ENCODE measurements at regions not wholly inside any gene's neighbourhood (a gene's known extent, or its start where the extent isn't known, plus 50 kb on each side); places are given as distances from the start of the nearest gene placed in this dataset.

DNA sequence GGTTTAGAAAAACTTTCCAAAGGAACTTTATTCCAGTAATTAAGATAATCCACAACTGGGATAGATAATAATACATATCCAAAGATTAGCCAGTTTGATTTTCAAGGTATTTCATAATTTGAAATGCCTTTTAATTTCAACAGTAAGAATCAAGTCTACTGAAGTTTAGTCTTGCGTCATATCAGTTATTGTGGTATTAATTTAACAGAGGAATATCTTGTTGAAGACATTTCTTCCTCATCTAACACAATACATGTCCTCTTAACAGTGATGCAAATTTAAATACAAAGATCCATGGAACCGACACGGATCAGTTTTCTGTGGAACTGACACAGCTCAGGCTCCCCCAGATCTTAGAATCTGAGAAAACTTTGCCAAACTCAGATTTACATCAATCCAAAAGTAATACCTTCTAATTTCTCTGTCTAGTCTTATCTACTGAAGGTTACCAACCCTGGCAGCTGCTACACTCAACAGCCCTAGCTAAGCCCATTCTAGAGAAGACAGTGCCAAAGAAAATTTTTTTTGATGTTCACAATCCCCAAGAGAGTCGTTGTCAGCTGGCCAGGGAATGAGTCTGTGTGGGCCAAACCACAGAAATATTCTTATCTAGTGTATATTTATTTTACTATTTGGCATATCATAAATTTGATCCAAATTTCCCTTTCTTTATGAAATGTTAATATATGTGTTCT lies 365.2 kb upstream of the MEOX2 start:
- no peak for DNase-seq (ENCODE audit: unreplicated experiment)
- POLR2A ChIA-PET: no interaction called here
- H3K9me3 Mint-ChIP-seq (ENCODE audit: unreplicated experiment): no peaks in the 10 kb centered on the region
- TF ChIP-seq, protein P1, sequence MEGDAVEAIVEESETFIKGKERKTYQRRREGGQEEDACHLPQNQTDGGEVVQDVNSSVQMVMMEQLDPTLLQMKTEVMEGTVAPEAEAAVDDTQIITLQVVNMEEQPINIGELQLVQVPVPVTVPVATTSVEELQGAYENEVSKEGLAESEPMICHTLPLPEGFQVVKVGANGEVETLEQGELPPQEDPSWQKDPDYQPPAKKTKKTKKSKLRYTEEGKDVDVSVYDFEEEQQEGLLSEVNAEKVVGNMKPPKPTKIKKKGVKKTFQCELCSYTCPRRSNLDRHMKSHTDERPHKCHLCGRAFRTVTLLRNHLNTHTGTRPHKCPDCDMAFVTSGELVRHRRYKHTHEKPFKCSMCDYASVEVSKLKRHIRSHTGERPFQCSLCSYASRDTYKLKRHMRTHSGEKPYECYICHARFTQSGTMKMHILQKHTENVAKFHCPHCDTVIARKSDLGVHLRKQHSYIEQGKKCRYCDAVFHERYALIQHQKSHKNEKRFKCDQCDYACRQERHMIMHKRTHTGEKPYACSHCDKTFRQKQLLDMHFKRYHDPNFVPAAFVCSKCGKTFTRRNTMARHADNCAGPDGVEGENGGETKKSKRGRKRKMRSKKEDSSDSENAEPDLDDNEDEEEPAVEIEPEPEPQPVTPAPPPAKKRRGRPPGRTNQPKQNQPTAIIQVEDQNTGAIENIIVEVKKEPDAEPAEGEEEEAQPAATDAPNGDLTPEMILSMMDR (IDR thresholded peaks at IDR 0.05; ENCODE audit: unreplicated experiment): no peak
- intact Hi-C loops (cut with micrococcal nuclease): no loop called here
- CTCF ChIA-PET: interaction anchor here (1.0 kb wide), 1 partner anchor 15 kb away, joined by 3 read pairs; no protein-coding TSS in a partner anchor
- H3K27me3 Mint-ChIP-seq (ENCODE audit: insufficient read depth, unreplicated experiment): peaks cover 83% of the 10 kb centered on the region
- no peaks in the 10 kb centered on the region for H3K36me3 Mint-ChIP-seq (ENCODE audit: insufficient read depth, unreplicated experiment)
- no TSS peak for BruUV-seq (replicated peaks)
- H3K4me3 Mint-ChIP-seq (ENCODE audit: unreplicated experiment): no peak overlapping the region
- H3K4me1 Mint-ChIP-seq (ENCODE audit: insufficient read depth, unreplicated experiment): no peaks in the 10 kb centered on the region
- H3K27ac Mint-ChIP-seq (ENCODE audit: low read depth, unreplicated experiment): no peak overlapping the region

DNA sequence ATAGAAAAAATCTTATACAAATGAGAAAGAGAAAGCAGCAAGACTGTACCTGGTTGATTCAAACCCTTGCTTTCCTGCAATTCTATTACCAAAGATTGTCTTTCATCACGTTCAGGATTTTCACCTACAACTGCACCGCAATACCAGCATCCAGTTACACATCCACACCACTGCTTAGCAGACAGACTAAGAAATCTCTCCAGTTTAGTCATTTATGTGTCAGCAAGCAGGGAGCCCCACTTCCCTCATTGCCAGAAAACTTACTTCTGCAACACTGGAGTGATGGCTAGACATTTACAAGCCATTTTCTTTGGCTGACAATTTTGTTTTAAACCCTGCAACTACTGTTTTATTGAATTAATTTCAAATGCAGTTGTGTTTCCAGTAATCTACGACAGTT lies 359.6 kb upstream of the MEOX2 start:
- Mint-ChIP-seq H3K27me3 (ENCODE audit: insufficient read depth, unreplicated experiment) (peaks cover 63% of the 10 kb centered on the region), H3K4me1 (ENCODE audit: insufficient read depth, unreplicated experiment) (no peaks in the 10 kb centered on the region), H3K27ac (ENCODE audit: low read depth, unreplicated experiment) (no peak overlapping the region), H3K9me3 (ENCODE audit: unreplicated experiment) (no peaks in the 10 kb centered on the region), H3K4me3 (ENCODE audit: unreplicated experiment) (no peak overlapping the region), H3K36me3 (ENCODE audit: insufficient read depth, unreplicated experiment) (no peaks in the 10 kb centered on the region)
- TF ChIP-seq, protein P1 (IDR thresholded peaks at IDR 0.05; ENCODE audit: unreplicated experiment): no peak
- BruUV-seq (replicated peaks): no TSS peak
- no peak for DNase-seq (ENCODE audit: unreplicated experiment)
- ChIA-PET POLR2A (no interaction called here), CTCF (interaction anchor here (0.7 kb wide), 1 partner anchor 477 kb away, joined by 4 read pairs; no protein-coding TSS in a partner anchor)
- intact Hi-C loops (cut with micrococcal nuclease): no loop called here

DNA sequence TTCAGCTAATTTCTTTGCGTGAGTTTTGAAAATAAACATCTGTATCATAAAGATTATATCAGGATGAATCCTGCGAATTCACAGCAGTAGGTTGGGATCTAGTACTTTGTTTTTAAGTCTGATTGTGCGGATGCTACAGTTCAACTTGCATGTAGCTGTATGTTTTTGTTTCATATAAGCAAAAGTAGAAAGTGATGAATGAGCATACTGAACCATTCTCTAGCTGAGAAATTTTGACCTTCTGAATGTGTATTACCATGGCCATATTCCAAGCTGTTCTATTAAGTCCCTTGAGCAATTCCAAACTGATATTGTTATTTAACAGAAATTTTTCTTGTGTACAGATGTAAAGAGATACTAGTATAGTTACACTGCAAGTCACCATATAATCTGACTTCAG lies 358.8 kb upstream of the MEOX2 start:
- Mint-ChIP-seq H3K4me3 (ENCODE audit: unreplicated experiment) (no peak overlapping the region), H3K9me3 (ENCODE audit: unreplicated experiment) (no peaks in the 10 kb centered on the region), H3K4me1 (ENCODE audit: insufficient read depth, unreplicated experiment) (no peaks in the 10 kb centered on the region), H3K36me3 (ENCODE audit: insufficient read depth, unreplicated experiment) (no peaks in the 10 kb centered on the region), H3K27ac (ENCODE audit: low read depth, unreplicated experiment) (no peak overlapping the region), H3K27me3 (ENCODE audit: insufficient read depth, unreplicated experiment) (peaks cover 64% of the 10 kb centered on the region)
- TF ChIP-seq, protein P1 (IDR thresholded peaks at IDR 0.05; ENCODE audit: unreplicated experiment): no peak
- intact Hi-C loops (cut with micrococcal nuclease): no loop called here
- ChIA-PET CTCF (no interaction called here), POLR2A (no interaction called here)
- no peak for DNase-seq (ENCODE audit: unreplicated experiment)
- no TSS peak for BruUV-seq (replicated peaks)

DNA sequence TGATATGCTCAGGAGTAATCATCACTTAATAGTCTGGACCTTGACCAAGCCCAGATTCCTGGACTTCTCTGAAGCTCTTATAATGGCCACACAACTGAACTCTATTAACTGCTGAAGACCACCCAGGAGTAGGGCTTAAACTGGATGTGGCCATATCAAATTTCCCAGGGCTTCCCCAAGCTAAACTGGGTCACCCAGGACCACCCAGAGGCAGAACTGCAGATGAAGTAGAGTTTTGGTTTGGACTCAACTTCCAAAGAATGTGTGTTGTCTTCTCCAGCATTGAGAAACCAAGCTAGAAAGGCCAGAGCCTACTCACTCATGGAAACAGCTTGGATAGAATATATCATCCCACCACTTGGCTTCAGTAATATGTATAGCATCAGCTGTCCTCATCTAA lies 358.2 kb upstream of the MEOX2 start:
- Mint-ChIP-seq H3K36me3 (ENCODE audit: insufficient read depth, unreplicated experiment) (no peaks in the 10 kb centered on the region), H3K4me3 (ENCODE audit: unreplicated experiment) (no peak overlapping the region), H3K9me3 (ENCODE audit: unreplicated experiment) (no peaks in the 10 kb centered on the region), H3K27ac (ENCODE audit: low read depth, unreplicated experiment) (no peak overlapping the region), H3K4me1 (ENCODE audit: insufficient read depth, unreplicated experiment) (no peaks in the 10 kb centered on the region), H3K27me3 (ENCODE audit: insufficient read depth, unreplicated experiment) (peaks cover 64% of the 10 kb centered on the region)
- BruUV-seq (replicated peaks): no TSS peak
- no peak for DNase-seq (ENCODE audit: unreplicated experiment)
- intact Hi-C loops (cut with micrococcal nuclease): no loop called here
- TF ChIP-seq, protein P1 (IDR thresholded peaks at IDR 0.05; ENCODE audit: unreplicated experiment): no peak
- ChIA-PET POLR2A (no interaction called here), CTCF (no interaction called here)
